ENCODE measurements at regions not wholly inside any gene's neighbourhood (a gene's known extent, or its start where the extent isn't known, plus 50 kb on each side); places are given as distances from the start of the nearest gene placed in this dataset.
"Not testable (repeated sequence)": the region's sequence is repeated elsewhere in the genome, so short reads cannot be mapped to it uniquely, and the experiment has no call there.

GRCh38 chr5:169371801-169372200 is 70.9 kb upstream of the SLIT3 start:
- TF ChIP-seq POLR2A (IDR thresholded peaks at IDR 0.05; ENCODE audit: control extremely low read depth in 1 of 2, low read depth in 2 of 2, low read length in 2 of 2); JUND (IDR thresholded peaks at IDR 0.05; ENCODE audit: low read length): not testable (repeated sequence)

Data from H1 (cell line).